GM21526 (cell line): ENCODE measurements at regions not wholly inside any gene's neighbourhood (a gene's known extent, or its start where the extent isn't known, plus 50 kb on each side); places are given as distances from the start of the nearest gene placed in this dataset.
"Not testable (repeated sequence)": the region's sequence is repeated elsewhere in the genome, so short reads cannot be mapped to it uniquely, and the experiment has no call there.

Experiments used
- ATAC-seq: cut with Tn5 transposase; IDR thresholded peaks from one replicate; pipeline ENCODE4 v1.9.1; 2021; ENCODE audit warnings: moderate library complexity; ENCODE audit not compliant: unreplicated experiment, low FRiP score

- no peak for ATAC-seq
Measured at GRCh38 chr5:105057893-105058292, 1495.3 kb upstream of the NUDT12 start.

- no peak for ATAC-seq
Measured at GRCh38 chr5:105057001-105057436, 1494.4 kb upstream of the NUDT12 start.

DNA sequence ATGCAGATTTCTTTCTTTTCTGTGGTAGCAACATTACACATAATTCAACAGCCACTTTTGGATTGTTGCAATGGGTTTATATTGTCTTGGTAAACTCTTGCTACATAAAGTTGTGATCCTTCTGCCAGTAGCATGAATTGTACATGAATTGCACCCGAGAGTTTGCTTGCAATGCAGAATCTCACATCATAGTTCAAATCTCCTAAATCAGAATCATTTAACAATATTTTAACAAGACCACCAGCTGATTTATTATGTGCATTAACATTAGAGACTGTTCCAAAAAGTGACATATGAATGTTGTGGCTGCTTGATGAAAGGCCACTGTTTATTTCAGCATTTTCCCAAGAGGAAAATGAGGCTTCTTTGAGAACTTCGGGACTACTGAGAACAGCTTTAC, 1491.8 kb upstream of the NUDT12 start:
- ATAC-seq: no peak

DNA sequence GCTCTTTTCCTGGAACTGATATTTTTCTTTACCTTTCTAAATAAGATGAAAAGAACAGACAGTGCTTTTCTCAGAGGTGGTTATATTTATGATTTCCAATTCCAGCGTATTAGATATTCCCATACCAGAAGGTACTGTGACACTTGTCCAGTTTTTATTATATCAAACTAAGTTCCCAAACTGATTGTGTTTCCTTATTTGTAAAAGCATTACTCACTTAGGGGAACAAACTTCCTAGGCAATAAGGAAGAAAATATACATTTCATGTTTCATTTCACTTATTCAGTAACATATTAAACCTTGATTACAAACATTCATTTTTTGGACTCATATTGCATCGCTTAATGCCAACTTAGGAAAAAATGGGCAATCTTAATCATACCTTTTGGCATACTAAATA, 1480.0 kb upstream of the NUDT12 start:
- no peak for ATAC-seq

DNA sequence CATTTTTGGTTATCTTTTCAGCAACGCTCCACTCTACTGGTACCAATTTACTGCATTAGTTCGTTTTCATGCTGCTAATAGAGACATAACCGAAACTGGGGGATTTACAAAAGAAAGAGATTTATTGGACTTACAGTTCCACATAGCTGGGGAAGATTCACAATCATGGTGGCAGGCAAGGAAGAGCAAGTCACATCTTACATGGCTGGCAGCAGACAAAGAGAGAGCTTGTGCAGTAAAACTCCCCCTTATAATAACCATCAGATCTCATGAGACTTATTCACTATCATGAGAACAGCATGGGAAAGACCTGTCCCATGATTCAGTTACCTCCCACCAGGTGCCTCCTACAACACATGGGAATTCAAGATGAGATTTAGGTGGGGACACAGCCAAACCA, 1474.2 kb upstream of the NUDT12 start:
- not testable (repeated sequence) for ATAC-seq

DNA sequence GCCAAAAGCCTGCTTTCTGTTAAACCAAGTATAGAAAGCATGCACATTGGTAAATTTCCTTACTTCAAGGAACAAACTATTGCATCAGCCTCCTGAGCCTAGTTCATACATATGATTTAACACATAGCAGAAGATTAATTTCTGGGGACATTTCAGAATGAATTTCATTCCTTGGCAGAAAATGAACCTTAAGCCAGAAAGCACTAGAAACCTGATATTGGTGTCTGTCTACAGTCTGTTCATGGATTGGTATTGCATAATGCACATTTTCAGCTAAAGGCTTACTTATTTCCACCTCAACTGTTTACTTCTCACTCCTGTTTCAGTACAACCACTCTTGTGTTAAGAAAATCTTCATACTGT, 1471.8 kb upstream of the NUDT12 start:
- no peak for ATAC-seq

- ATAC-seq: no peak
Measured at GRCh38 chr5:105033637-105034400, 1471.2 kb upstream of the NUDT12 start.

DNA sequence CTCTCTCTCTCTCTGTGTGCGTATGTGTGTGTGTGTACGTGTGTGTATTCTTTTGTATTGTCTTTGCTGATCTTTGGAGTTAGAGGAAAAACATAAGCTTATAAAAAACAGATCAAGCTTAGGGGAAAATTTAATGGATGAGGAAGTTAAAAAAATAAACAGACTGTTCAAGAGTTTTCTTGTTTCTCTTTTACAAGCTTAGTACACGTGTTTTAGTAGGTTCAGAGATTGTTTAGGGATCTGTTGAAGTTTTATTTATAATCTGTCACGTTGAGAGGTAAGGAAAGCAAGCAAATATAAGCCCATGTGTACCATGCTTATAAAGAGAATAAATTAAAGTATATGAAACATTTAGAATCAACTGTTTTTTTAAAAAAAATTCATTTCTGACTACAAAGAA, 1470.3 kb upstream of the NUDT12 start:
- ATAC-seq: no peak

GRCh38 chr5:105030153-105030552, 1467.6 kb upstream of the NUDT12 start:
- ATAC-seq: no peak

- no peak for ATAC-seq
Measured at GRCh38 chr5:105015098-105015497, 1452.5 kb upstream of the NUDT12 start.

DNA sequence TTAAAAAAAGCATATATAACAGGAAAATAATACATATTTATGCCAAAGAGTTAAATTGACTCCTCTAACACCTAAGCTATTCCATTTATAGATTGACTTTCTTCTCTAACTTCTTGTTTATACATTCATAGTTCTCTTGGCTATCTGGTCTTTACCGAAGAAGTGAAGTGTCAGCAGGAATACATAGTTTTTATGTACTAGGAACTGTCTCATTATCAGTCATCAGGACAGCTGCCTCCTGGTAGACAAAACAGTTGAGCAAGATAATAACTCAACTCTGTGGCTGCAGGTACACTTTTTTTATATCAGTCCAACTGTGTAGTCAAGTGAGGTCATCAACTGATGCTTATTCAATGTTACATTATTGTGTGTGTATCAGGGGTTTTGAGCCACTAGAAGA, 1436.0 kb upstream of the NUDT12 start:
- ATAC-seq: no peak

- no peak for ATAC-seq
Measured at GRCh38 chr5:104998169-104998568, 1435.6 kb upstream of the NUDT12 start.

GRCh38 chr5:104987074-104987473, 1424.5 kb upstream of the NUDT12 start:
- ATAC-seq: no peak

DNA sequence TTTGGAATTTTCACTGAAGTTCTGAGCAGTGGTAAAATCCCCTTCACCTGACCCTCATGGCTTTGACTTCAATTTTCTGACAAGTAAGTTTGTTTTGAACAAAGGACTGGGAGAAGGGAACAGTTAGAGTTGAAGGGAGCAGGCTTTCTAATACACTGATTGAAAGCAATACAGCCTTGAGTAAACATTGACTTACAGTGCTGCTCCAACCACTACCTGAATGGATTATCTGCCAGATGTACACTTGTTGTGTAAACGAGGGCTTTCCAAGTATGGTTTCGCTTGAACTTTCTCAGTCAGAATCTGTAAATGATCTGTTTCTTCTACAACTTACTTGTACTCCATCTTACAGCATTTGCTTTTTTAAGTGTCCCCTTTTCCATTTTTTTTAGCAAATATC, 1414.9 kb upstream of the NUDT12 start:
- no peak for ATAC-seq

DNA sequence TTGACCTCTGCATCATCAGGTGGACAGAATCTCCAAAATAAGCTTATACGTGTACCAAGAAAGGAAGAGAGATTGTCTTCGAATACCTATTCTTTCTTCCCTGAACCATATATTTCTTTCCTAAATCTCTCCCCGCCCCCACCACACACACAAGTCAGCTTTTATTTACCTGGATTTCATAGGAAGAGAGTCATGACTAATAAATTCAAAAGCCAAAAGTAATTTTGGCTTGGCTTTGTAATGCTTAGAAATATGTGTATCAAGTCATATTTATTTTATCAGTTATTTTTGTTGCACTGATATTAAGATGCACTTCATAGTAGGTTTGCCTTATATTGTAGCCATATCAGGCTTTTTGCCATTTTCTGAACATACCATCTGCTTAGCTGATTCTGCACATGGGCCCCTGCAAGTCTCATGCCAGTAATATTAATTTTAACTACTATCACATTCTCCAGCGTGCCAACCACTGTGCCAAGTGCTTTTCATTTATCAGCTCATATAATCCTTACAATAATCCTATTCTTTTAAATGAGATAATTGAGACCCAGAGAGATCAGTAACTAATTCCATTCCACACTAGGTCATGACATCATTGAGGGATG, 1405.3 kb upstream of the NUDT12 start:
- ATAC-seq: no peak

DNA sequence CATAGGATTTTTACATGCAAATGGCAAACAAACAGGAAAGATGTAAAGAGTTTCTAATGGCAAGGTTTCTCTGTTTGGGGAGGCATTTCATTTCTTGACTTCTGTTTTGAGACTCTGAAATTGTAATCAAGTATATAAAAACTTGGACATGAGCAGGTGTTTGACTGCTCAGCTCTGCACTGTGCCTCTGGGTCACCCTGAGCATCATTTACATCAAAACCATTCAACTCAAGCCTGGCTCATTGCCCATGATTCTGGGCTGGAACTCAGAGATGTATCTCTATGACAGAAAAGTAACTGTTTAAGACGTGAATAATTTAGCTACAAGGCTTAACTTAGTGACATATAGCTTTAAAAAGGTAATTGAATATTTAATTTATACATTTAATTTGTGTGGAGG, 1402.4 kb upstream of the NUDT12 start:
- no peak for ATAC-seq

GRCh38 chr5:104955479-104955878, 1392.9 kb upstream of the NUDT12 start:
- no peak for ATAC-seq

DNA sequence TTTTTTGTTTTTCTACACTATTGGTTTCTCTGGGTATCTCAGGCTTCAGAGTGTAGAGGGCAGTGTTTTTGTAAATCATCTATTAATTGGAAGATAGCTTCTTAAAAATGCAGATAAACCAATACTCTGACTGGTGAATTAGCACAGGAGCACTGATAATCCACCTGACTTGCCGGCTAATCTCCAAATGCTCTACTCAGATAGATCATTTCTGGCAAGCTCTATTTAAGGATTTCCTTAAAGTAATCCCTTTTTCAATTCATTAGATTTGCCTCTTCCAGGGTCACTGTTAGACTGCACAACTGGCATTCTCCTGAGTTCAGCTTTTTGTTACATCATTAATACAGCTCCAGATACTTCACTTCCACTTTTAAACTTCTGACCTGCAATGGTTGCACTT, 1390.3 kb upstream of the NUDT12 start:
- no peak for ATAC-seq

DNA sequence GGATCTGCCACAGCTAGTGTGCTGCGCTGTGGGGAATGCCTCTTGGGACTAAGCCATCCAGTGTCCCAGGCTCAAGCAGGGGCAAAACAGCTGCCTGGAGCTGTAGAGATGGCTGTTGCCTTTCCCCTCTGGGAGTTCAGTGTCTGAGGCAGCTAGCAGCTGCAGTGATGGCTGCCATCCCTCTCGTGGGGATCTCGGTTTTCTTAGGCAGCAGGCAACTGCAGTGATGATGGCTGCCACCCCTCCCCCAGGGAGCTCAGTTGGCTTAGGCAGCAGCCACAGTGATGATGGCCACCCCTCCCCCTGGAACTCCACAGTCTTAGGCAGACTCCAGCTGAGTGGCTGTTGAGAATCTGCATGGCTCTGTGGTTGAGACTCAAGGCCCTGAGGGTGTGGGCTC, 1389.2 kb upstream of the NUDT12 start:
- no peak for ATAC-seq

- no peak for ATAC-seq
Measured at GRCh38 chr5:104947076-104947475, 1384.5 kb upstream of the NUDT12 start.

- ATAC-seq: no peak
Measured at GRCh38 chr5:104942735-104943134, 1380.1 kb upstream of the NUDT12 start.

GRCh38 chr5:104941030-104941645, 1378.5 kb upstream of the NUDT12 start:
- ATAC-seq: no peak
